ENCODE measurements at regions not wholly inside any gene's neighbourhood (a gene's known extent, or its start where the extent isn't known, plus 50 kb on each side); places are given as distances from the start of the nearest gene placed in this dataset.
"Not testable (repeated sequence)": the region's sequence is repeated elsewhere in the genome, so short reads cannot be mapped to it uniquely, and the experiment has no call there.

GRCh38 chr18:70826571-70826970 lies 537.7 kb downstream of the SOCS6 start:
- DNase-seq (ENCODE audit: low read depth in 2 of 2): no peak

GRCh38 chr18:70822691-70823090 lies 533.8 kb downstream of the SOCS6 start:
- no peak for DNase-seq (ENCODE audit: low read depth in 2 of 2)

DNA sequence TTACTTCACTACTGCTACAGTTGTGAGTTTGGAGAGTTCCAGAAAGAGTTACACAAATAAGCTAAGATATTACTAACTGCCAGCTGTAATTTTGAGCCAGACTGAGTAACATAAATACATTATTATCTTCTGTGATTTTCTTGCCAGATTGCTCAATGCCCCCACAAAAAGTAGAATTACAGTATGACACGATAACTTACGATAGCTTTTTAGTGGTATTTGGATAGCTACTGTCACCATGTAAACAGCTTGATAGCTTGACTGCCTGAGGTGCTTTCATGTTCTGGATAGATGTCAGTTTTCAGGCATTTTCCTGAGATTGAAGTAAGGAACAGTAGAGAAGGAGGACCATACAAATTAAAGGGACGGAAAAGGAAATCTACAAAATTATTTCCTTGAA lies 533.3 kb downstream of the SOCS6 start:
- no peak for DNase-seq (ENCODE audit: low read depth in 2 of 2)

- DNase-seq (ENCODE audit: low read depth in 2 of 2): no peak
Measured at GRCh38 chr18:70808481-70809056, 519.7 kb downstream of the SOCS6 start.

GRCh38 chr18:70781860-70782453 lies 493.1 kb downstream of the SOCS6 start:
- no peak for DNase-seq (ENCODE audit: low read depth in 2 of 2)

GRCh38 chr18:70766254-70766653 lies 477.4 kb downstream of the SOCS6 start:
- DNase-seq (ENCODE audit: low read depth in 2 of 2): not testable (repeated sequence)

- DNase-seq (ENCODE audit: low read depth in 2 of 2): no peak
Measured at GRCh38 chr18:70762812-70763211, 474.0 kb downstream of the SOCS6 start.

- DNase-seq (ENCODE audit: low read depth in 2 of 2): no peak
Measured at GRCh38 chr18:70758780-70759179, 469.9 kb downstream of the SOCS6 start.

GRCh38 chr18:70754486-70754885 lies 465.6 kb downstream of the SOCS6 start:
- no peak for DNase-seq (ENCODE audit: low read depth in 2 of 2)

GRCh38 chr18:70732916-70733315 lies 444.1 kb downstream of the SOCS6 start:
- no peak for DNase-seq (ENCODE audit: low read depth in 2 of 2)

DNA sequence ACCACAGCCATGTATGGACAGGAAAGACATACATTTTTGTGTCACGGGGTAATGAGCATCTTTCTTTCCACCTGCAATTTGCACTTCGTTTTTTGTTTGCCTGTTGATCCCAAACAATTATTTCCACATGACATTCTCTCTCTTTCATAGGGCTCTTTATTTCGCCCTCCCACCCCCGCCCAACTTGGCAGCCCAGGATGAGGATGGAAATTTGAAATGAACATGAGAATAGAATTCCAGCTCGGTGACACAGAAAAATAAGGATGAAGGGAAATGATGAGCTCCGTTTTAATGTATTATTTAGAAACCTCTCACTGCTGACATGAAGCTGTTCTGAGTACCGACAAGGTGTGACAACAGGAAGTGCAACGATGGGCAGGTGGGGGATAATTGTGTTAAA lies 443.3 kb downstream of the SOCS6 start:
- DNase-seq (ENCODE audit: low read depth in 2 of 2): no peak

GRCh38 chr18:70720607-70721006 lies 431.8 kb downstream of the SOCS6 start:
- DNase-seq (ENCODE audit: low read depth in 2 of 2): no peak

DNA sequence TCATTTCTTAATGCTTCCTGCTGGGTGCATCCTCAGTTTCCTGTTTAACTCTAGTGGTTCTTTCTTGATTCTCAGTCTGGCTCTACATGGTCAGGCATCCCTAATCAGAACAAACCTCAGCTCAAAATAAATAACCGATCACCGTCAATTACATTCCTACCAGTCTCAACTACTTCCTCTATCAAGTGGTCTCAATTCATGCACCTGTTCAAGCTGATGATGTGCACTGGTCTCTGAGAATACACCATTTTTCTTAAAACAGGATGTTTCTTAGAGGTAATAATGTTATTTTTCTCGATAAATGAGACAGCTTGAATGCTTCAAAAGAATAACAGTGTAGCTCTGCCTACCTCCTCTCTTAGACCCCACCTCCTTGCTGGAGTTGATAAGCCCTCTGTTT lies 420.9 kb downstream of the SOCS6 start:
- no peak for DNase-seq (ENCODE audit: low read depth in 2 of 2)

DNA sequence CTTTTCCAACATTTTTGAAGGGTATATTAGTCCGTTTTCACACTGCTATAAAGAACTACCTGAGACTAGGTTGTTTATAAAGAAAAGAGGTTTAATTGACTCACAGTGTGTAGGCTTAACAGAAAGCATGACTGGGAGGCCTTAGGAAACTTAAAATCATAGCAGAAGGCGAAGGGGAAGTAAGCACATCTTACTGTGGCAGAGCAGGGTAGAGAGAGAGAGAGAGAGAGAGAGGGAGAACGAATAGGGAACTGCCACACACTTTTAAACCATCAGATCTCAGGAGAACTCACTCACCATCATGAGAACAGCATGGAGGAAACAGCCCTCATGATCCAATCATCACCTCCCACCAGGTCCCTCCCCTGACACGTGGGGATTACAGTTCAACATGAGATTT lies 420.3 kb downstream of the SOCS6 start:
- DNase-seq (ENCODE audit: low read depth in 2 of 2): no peak

DNA sequence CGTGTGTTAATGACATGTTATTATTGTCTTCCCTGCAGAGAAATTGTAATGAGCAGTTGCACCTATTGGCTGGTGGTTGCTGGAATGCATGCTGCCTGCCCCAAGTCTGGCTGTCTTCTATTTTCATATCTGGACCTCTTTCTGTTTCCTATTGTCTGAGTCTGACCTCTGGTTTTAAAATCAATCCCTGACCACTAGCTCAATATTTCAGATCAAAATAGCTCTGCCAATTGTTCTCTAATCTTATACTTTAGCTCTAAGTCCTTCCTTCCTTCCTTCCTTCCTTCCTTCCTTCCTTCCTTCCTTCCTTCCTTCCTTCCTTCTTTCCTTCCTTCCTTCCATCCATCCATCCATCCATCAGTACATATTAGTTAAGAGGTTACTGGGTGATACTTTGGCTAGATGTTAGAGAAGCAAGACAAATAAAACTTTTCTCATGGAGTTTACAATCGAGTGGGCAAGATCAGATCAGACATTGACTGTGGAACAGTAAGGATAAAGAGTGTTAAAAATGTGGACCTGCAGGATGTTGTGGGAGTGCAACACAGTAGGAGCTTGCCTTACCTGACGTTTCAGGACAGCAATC lies 417.1 kb downstream of the SOCS6 start:
- no peak for DNase-seq (ENCODE audit: low read depth in 2 of 2)

DNA sequence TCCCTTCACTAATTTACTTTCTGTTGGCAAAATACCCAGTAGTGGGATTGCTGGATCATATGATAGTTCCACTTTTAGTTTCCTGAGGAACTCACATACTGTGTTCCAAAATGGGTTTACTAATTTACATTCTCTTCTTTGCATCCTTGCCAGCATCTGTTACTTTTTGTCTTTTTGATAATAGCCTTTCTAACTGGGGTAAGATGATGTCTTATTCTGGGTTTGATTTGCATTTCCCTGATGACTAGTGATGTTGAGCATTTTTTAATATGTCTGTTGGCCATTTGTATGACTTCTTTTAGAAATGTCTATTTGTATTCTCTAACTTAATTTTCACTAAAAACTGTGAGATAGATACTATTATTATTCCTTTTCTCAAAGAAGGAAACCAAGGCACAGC lies 411.7 kb downstream of the SOCS6 start:
- no peak for DNase-seq (ENCODE audit: low read depth in 2 of 2)

DNA sequence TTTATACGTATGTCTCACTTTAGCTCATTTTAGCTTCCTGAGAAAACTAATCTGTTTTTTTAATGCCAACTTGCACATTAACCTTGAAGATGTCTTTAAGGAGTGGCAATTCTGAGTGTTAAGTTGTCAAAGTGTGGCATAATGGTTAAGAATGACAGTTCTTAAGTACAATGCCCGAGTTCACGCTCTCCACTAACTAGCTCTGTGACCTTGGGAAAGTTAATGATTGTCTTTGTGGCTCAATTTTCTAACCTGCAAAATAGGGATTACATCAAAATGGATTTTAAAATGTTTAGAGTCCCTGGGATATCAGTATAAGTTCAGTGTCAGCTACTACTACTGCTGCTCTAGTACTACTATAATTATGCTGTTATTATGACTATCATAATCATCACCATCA lies 409.7 kb downstream of the SOCS6 start:
- DNase-seq (ENCODE audit: low read depth in 2 of 2): no peak

GRCh38 chr18:70693246-70693645 lies 404.4 kb downstream of the SOCS6 start:
- DNase-seq (ENCODE audit: low read depth in 2 of 2): peak; percentile 15 to 20

- not testable (repeated sequence) for DNase-seq (ENCODE audit: low read depth in 2 of 2)
Measured at GRCh38 chr18:70689765-70690164, 400.9 kb downstream of the SOCS6 start.

- no peak for DNase-seq (ENCODE audit: low read depth in 2 of 2)
Measured at GRCh38 chr18:70688286-70688685, 399.4 kb downstream of the SOCS6 start.

- DNase-seq (ENCODE audit: low read depth in 2 of 2): no peak
Measured at GRCh38 chr18:70684821-70685220, 396.0 kb downstream of the SOCS6 start.

DNA sequence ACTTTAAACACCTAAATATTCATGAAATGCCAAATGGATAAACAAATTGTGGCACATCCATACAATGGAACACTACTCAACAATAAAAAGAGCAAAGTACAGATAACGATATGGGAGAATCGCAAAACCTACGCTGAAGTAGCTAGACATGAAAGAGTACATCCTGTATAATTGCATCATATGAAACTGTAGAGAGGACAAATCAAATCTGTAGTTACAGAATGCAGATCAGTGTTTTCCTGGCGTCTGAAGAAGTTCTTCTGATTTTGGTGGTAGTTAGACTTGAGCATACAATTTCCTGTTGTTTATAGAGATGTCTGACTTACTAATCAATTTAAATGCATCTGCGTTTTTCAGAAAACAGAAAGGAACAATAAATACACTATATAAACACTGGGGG lies 394.4 kb downstream of the SOCS6 start:
- DNase-seq (ENCODE audit: low read depth in 2 of 2): no peak

GRCh38 chr18:70674896-70675295 lies 386.1 kb downstream of the SOCS6 start:
- no peak for DNase-seq (ENCODE audit: low read depth in 2 of 2)

GRCh38 chr18:70673831-70674230 lies 385.0 kb downstream of the SOCS6 start:
- no peak for DNase-seq (ENCODE audit: low read depth in 2 of 2)

Data from fibroblast of skin of left biceps (primary cell).